ENCODE measurements at regions not wholly inside any gene's neighbourhood (a gene's known extent, or its start where the extent isn't known, plus 50 kb on each side); places are given as distances from the start of the nearest gene placed in this dataset.

- 0% methylated on average over 14 of the region's 22 CpGs for WGBS (ENCODE audit: insufficient coverage)
- no peaks in the 10 kb centered on the region for H3K27me3 ChIP-seq (ENCODE audit: control insufficient read depth in 2 of 2, insufficient read depth in 2 of 2, low read length in 2 of 2)
- H4K20me1 ChIP-seq (ENCODE audit: insufficient read depth, low read length), result no peaks in the 10 kb centered on the region
- H2AFZ ChIP-seq (ENCODE audit: insufficient read depth, low read depth, low read length, poor library complexity, severe bottlenecking), result no peak overlapping the region
- H3K4me1 Mint-ChIP-seq, result peaks cover 51% of the 10 kb centered on the region
- TF ChIP-seq CTCF (IDR thresholded peaks at IDR 0.05), result no peak
- H3K27me3 Mint-ChIP-seq (ENCODE audit: low read depth in 3 of 3), result no peaks in the 10 kb centered on the region
- peaks cover 88 to 92% of the 10 kb centered on the region in 2 donors for H3K4me1 ChIP-seq (ENCODE audit: control insufficient read depth in 1 of 2, insufficient read depth in 2 of 2, low read length in 2 of 2)
- no peak overlapping the region for H3K4me2 ChIP-seq (replicated peaks; ENCODE audit: extremely low read depth, low read length, poor library complexity, severe bottlenecking)
- peak overlapping the region in 1 of 3 experiments; percentile 17 for H3K4me3 ChIP-seq (replicated peaks in 1 of 3; ENCODE audit: low read depth in 2 of 3, low read length in 3 of 3)
- peak overlapping the region; percentile 52 to 75 for H3K4me3 Mint-ChIP-seq
- H3K79me2 ChIP-seq (ENCODE audit: insufficient read depth, low read length), result peaks cover 7% of the 10 kb centered on the region
- intact Hi-C loops (cut with micrococcal nuclease), result loop anchor here in 1 of 2 donors (5.0 kb wide), 1 partner anchor 45 kb away; no protein-coding TSS in a partner anchor
- no peaks in the 10 kb centered on the region for H3K36me3 ChIP-seq (replicated peaks in 1 of 2; ENCODE audit: control insufficient read depth in 1 of 2, insufficient read depth in 2 of 2, low read length in 2 of 2)
- no peaks in the 10 kb centered on the region for H3K9me3 Mint-ChIP-seq
- peak; percentile 98 to 100 (median 99) for DNase-seq
- H3K9me3 ChIP-seq (replicated peaks in 1 of 2; ENCODE audit: control insufficient read depth in 1 of 2, insufficient read depth in 1 of 2, low read length in 2 of 2), result no peaks in the 10 kb centered on the region
- peak overlapping the region; percentile 94 to 98 for H3K27ac ChIP-seq (ENCODE audit: low read depth in 1 of 2, low read length in 2 of 2)
- peak overlapping the region; percentile 75 for H3K9ac ChIP-seq (ENCODE audit: insufficient read depth, low read length, poor library complexity, severe bottlenecking)
- H3K27ac Mint-ChIP-seq, result peak overlapping the region in 4 of 7 donors; percentile 96 to 100 (median 99)
- H3K36me3 Mint-ChIP-seq, result peaks cover 3 to 5% of the 10 kb centered on the region in 2 donors
Measured at GRCh38 chr1:234772345-234773147, 162.6 kb upstream of the IRF2BP2 start.

DNA sequence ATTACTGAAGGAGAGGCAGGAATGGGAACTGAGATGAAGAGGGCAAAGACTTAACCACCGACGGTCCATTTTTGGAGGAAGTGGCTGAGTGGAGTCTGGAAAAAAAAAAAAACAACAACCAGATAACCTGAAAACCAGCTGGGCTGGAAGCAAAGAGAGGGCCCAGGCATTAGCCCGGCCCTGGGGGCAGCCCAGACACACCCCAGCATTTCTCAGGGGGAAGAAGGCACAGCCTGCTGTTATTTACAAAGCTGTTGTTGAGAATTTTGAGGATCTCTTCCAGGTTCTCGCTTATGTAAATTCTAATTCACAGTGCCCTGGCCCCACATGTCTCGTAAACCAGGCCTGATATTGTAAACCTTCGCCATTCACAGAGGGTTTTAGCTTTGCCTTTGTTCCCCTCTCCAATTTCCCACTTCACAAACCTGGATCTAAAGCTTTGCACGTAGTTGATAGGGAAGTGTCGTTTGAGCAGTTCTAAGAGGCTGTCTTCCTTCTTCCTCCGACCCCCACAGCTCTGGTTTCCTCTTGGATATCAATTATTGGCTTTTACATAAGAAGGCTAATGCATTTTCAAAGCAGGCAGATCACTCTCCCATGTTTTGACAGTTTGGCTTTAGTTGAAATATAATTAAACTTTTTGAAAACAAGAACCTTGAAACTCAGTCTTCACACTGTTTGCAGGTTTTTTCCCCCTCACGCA lies 161.8 kb upstream of the IRF2BP2 start:
- no peaks in the 10 kb centered on the region for H4K20me1 ChIP-seq (ENCODE audit: insufficient read depth, low read length)
- peak overlapping the region; percentile 94 to 98 for H3K27ac ChIP-seq (ENCODE audit: low read depth in 1 of 2, low read length in 2 of 2)
- Mint-ChIP-seq H3K4me1 (peaks cover 52% of the 10 kb centered on the region), H3K27me3 (ENCODE audit: low read depth in 3 of 3) (no peaks in the 10 kb centered on the region), H3K36me3 (peaks cover 3 to 5% of the 10 kb centered on the region in 2 donors), H3K9me3 (no peaks in the 10 kb centered on the region), H3K27ac (peak overlapping the region in 4 of 7 donors; percentile 96 to 100 (median 99)), H3K4me3 (peak overlapping the region; percentile 49 to 52)
- peak overlapping the region; percentile 75 for H3K9ac ChIP-seq (ENCODE audit: insufficient read depth, low read length, poor library complexity, severe bottlenecking)
- no peaks in the 10 kb centered on the region for H3K36me3 ChIP-seq (replicated peaks in 1 of 2; ENCODE audit: control insufficient read depth in 1 of 2, insufficient read depth in 2 of 2, low read length in 2 of 2)
- peaks cover 7% of the 10 kb centered on the region for H3K79me2 ChIP-seq (ENCODE audit: insufficient read depth, low read length)
- no peaks in the 10 kb centered on the region for H3K27me3 ChIP-seq (ENCODE audit: control insufficient read depth in 2 of 2, insufficient read depth in 2 of 2, low read length in 2 of 2)
- no peak overlapping the region for H2AFZ ChIP-seq (ENCODE audit: insufficient read depth, low read depth, low read length, poor library complexity, severe bottlenecking)
- peak in 2 of 3 donors; percentile 66 to 72 for DNase-seq
- H3K4me3 ChIP-seq (replicated peaks in 1 of 3; ENCODE audit: low read depth in 2 of 3, low read length in 3 of 3), result peak overlapping the region in 1 of 3 experiments; percentile 17
- H3K4me2 ChIP-seq (replicated peaks; ENCODE audit: extremely low read depth, low read length, poor library complexity, severe bottlenecking), result peak overlapping the region; percentile 29
- no peaks in the 10 kb centered on the region for H3K9me3 ChIP-seq (replicated peaks in 1 of 2; ENCODE audit: control insufficient read depth in 1 of 2, insufficient read depth in 1 of 2, low read length in 2 of 2)
- intact Hi-C loops (cut with micrococcal nuclease), result loop anchor here in 1 of 2 donors (2.0 to 5.0 kb wide), 2 partner anchors 44 to 69 kb away; no protein-coding TSS in a partner anchor
- WGBS (ENCODE audit: insufficient coverage), result 0% methylated on average over 1 of the region's 10 CpGs
- peaks cover 80 to 84% of the 10 kb centered on the region in 2 donors for H3K4me1 ChIP-seq (ENCODE audit: control insufficient read depth in 1 of 2, insufficient read depth in 2 of 2, low read length in 2 of 2)
- TF ChIP-seq CTCF (IDR thresholded peaks at IDR 0.05), result no peak

All from CD14-positive monocyte (primary cell).